HTR-8/SVneo (cell line): ENCODE measurements at regions not wholly inside any gene's neighbourhood (a gene's known extent, or its start where the extent isn't known, plus 50 kb on each side); places are given as distances from the start of the nearest gene placed in this dataset.

Source experiments
- DNase-seq: peaks from one replicate; pipeline ENCODE4 v3.0.0; 2011; ENCODE audit warnings: low spot score, mixed read lengths; ENCODE audit not compliant: insufficient read length
- FAIRE-seq: peaks from 2 replicates; lab custom pipeline; 2011; peaks lifted over from hg19 to GRCh38; lab: Jason Lieb, UNC

GRCh38 chr10:110355141-110355831 is 50.6 kb upstream of the SMNDC1 start:
- DNase-seq = no peak
- no peak for FAIRE-seq

- DNase-seq (no peak), FAIRE-seq (no peak)
Observed at GRCh38 chr10:110355922-110356627, 51.4 kb upstream of the SMNDC1 start.

- FAIRE-seq (no peak), DNase-seq (no peak)
Observed at GRCh38 chr10:110356628-110357245, 52.0 kb upstream of the SMNDC1 start.

GRCh38 chr10:110357252-110357780 is 52.6 kb upstream of the SMNDC1 start:
- no peak for DNase-seq
- no peak for FAIRE-seq

- DNase-seq = no peak
- FAIRE-seq = no peak
Observed at GRCh38 chr10:110357871-110358270, 53.2 kb upstream of the SMNDC1 start.

- no peak for DNase-seq
- no peak for FAIRE-seq
Observed at GRCh38 chr10:110358278-110358677, 53.6 kb upstream of the SMNDC1 start.

- FAIRE-seq (no peak), DNase-seq (no peak)
Observed at GRCh38 chr10:110358869-110359629, 54.3 kb upstream of the SMNDC1 start.

- DNase-seq (no peak), FAIRE-seq (no peak)
Observed at GRCh38 chr10:110360857-110361474, 56.2 kb upstream of the SMNDC1 start.

GRCh38 chr10:110361800-110362456 is 57.2 kb upstream of the SMNDC1 start:
- FAIRE-seq (no peak), DNase-seq (no peak)

GRCh38 chr10:110363572-110364411 is 59.1 kb upstream of the SMNDC1 start:
- FAIRE-seq = no peak
- no peak for DNase-seq

- FAIRE-seq (no peak), DNase-seq (no peak)
Observed at GRCh38 chr10:110364531-110364937, 59.8 kb upstream of the SMNDC1 start.

- FAIRE-seq (no peak), DNase-seq (no peak)
Observed at GRCh38 chr10:110365356-110366143, 60.8 kb upstream of the SMNDC1 start.

- no peak for FAIRE-seq
Observed at GRCh38 chr10:110366635-110367034, 61.9 kb upstream of the SMNDC1 start.

GRCh38 chr10:110368002-110368401 is 63.3 kb upstream of the SMNDC1 start:
- FAIRE-seq = no peak

More at GRCh38 chr10:110366635-110367034, 61.9 kb upstream of the SMNDC1 start:
- DNase-seq = no peak

GRCh38 chr10:110368556-110368955 is 63.8 kb upstream of the SMNDC1 start:
- no peak for DNase-seq
- no peak for FAIRE-seq

More at GRCh38 chr10:110368002-110368401, 63.3 kb upstream of the SMNDC1 start:
- DNase-seq = no peak

GRCh38 chr10:110370006-110370405 is 65.3 kb upstream of the SMNDC1 start:
- DNase-seq = no peak

GRCh38 chr10:110372656-110373055 is 67.9 kb upstream of the SMNDC1 start:
- no peak for FAIRE-seq
- DNase-seq = no peak

More at GRCh38 chr10:110370006-110370405, 65.3 kb upstream of the SMNDC1 start:
- FAIRE-seq = no peak

GRCh38 chr10:110373059-110373458 is 68.3 kb upstream of the SMNDC1 start:
- DNase-seq = no peak
- FAIRE-seq = no peak
